UCSD-AML1 (cell line): ENCODE measurements at regions not wholly inside any gene's neighbourhood (a gene's known extent, or its start where the extent isn't known, plus 50 kb on each side); places are given as distances from the start of the nearest gene placed in this dataset.
"Not testable (repeated sequence)": the region's sequence is repeated elsewhere in the genome, so short reads cannot be mapped to it uniquely, and the experiment has no call there.

ENCODE experiments used
- DNase-seq: peaks from one replicate; lab custom pipeline; 2025; ENCODE audit not compliant: unreplicated experiment; lab: John Stamatoyannopoulos, UW

- no peak for DNase-seq
Measured at GRCh38 chr7:9036080-9036479, 602.7 kb downstream of the NXPH1 start.

DNA sequence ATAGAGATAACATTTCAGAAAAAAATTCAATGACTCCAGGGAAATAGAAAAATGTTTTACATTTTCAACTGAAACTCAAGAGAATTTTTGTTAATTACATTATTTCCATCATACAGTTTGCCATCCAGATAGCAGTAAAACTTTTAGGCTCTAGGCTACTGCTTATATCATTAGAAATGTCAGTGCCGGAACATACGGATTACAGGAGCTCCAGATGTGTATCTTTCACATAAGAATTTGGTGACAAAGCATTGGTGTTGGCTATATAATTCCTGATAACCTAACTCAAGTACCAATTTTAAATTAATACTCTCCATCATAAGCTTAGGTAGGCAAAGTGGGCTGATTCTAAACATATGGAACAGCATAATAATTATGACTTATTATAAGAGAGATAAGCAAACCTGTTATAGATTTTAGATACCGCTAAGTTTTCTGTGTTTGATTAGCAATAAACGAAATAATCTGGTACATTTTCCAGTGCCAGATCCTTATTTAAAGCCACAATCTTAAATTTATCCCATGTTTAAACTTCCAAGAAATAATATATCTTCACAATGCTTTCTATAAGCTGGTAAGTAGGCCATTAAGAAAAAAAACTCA lies 637.9 kb downstream of the NXPH1 start:
- DNase-seq, result no peak

DNA sequence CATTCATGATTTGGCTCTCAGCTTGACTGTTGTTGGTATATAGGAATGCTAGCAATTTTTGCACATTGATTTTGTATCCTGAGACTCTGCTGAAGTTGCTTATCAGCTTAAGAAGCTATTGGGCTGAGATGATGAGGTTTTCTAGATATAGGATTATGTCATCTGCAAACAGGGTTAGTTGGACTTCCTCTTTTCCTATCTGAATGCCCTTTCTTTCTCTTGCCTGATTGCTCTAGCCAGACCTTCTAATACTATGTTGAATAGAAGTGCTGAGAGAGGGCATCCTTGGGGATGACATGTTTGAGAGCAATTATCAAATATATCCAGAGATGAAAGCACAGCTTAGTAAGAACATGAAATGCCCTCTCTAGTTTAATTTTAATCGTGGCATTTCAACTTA lies 642.4 kb downstream of the NXPH1 start:
- not testable (repeated sequence) for DNase-seq

DNA sequence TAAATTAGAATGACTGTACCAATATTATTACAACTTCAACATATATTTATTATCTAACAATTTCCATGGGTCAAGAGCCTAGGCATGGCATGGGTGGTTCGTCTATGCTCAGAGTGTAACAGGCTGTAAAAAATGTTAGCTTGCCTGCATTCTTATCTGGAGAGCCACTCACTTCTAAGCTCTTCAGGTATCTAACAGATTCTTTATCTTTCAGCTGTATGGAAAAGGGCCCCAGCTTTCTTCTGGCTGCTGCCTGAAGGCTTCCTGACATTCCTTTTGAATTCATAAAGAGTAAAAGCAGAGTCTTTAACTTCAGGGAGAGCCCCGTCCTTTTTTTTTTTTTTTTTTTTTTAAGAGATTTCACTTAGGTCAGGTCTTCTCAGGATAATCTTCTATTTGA lies 648.8 kb downstream of the NXPH1 start:
- no peak for DNase-seq

- DNase-seq, result no peak
Measured at GRCh38 chr7:9083837-9084236, 650.4 kb downstream of the NXPH1 start.

- no peak for DNase-seq
Measured at GRCh38 chr7:9091282-9091681, 657.9 kb downstream of the NXPH1 start.

- no peak for DNase-seq
Measured at GRCh38 chr7:9097565-9098060, 664.2 kb downstream of the NXPH1 start.

DNA sequence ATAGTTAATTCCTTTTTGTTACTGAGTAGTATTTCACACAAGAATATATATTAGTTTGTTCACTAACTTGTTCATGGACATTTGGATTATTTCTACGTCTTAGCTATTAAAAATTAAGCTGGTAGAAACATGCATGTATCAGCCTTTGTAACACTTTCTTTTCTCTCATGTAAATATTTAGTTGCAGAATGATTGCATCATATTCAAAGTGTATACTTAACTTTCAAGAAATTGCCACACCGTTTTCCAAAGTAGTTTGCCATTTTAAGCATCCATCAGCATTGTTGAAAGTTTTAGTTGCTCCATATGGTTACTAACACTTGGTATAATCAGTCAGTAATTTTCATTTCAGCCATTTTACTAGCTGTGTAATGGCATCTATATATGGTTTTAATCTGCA lies 666.9 kb downstream of the NXPH1 start:
- no peak for DNase-seq

- DNase-seq, result no peak
Measured at GRCh38 chr7:9102846-9103245, 669.4 kb downstream of the NXPH1 start.

GRCh38 chr7:9106747-9107146 lies 673.3 kb downstream of the NXPH1 start:
- DNase-seq, result no peak

- DNase-seq, result no peak
Measured at GRCh38 chr7:9120331-9120730, 686.9 kb downstream of the NXPH1 start.

GRCh38 chr7:9124320-9124719 lies 690.9 kb downstream of the NXPH1 start:
- no peak for DNase-seq

DNA sequence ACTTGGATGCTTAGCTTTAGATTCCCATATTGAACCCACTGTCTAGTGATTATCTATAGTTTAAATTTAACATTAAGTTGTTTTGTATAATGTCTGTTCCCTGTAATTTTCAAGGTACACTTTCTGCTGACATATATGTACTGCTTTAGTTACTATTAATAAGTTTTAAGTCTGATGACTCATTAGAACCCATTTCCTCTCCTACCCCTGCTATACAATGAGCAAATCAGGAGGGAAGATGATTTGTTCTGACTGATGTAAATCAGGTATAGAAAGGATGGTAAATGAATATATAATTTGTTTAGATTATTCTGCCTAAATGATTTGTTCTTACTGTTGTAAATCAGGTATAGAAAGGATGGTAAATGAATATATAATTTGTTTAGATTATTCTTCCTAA lies 691.8 kb downstream of the NXPH1 start:
- no peak for DNase-seq

DNA sequence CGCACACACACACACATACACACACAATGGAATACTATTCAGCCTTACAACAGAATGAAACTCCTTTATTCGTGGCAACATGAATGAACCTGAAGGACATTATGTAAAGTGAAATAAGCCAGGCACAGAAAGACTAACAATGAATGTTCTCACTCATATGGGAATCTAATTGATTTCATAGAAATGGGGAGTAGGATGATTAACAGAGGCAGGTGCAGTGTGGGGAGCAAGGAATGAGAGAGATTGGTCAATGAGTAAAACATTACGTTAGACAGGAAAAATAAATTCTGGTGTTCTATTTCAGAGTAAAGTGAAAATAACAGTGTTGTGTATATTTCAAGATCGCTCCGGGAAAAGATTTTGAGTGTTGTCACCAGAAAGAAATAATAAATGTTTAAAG lies 694.5 kb downstream of the NXPH1 start:
- DNase-seq, result no peak

DNA sequence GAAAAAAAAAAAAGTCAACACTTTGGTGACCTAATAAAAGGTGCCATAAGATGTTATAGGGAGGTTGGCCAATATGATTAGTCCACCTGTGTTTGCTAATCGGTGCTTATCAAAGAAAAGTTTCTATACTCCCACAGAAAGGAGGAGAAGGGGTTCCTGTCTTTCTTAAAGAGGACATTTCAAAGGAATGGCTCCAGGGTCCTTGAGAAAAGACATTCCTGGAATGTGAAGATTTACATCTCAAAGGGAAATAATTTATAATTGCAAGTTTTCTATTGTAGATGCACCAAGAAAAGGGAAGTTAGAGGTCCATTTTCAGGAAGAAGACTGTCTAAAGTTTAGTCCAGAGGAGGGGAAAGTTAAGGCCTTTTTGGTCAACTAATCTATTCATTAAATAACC lies 715.3 kb downstream of the NXPH1 start:
- no peak for DNase-seq

DNA sequence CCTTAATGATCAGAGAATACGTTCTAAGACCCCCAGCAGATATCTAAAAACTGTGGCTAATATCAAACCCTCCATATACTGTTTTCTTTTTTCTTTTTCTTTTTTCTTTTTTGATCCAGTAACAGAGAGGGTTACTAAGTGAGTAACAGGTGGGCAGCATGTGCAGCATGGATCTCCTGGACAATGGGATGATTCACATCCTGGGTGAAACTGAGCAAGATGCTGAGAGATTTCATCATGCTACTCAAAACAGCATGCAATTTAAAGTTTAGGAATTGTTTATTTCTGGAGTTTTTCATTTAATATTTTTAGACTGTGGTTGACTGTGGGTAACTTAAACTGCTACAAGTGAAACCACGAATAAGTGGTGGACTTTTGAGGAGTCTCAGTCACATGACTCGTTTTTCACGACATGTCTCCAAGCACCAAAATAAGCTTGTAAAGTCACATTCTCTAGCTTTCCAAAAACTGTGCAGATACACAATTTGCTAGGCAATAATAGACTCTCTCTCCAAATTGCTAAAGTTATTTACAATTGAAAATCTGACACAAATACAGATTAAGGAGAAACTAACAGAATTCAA lies 716.2 kb downstream of the NXPH1 start:
- DNase-seq, result no peak

DNA sequence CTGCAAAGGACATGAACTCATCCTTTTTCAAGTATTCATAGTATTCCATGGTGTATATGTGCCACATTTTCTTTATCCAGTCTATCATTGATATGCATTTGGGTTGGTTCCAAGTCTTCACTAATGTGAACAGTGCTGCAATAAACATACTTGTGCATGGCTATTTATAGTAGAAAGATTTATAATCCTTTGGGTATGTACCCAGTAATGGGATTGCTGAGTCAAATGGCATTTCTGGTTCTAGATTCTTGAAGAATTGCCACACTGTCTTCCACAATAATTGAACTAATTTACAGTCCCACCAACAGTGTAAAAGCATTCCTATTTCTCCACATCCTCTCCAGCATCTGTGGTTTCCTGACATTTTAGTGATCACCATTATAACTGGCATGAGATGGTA lies 730.3 kb downstream of the NXPH1 start:
- not testable (repeated sequence) for DNase-seq

GRCh38 chr7:9175871-9176270 lies 742.5 kb downstream of the NXPH1 start:
- DNase-seq, result no peak

DNA sequence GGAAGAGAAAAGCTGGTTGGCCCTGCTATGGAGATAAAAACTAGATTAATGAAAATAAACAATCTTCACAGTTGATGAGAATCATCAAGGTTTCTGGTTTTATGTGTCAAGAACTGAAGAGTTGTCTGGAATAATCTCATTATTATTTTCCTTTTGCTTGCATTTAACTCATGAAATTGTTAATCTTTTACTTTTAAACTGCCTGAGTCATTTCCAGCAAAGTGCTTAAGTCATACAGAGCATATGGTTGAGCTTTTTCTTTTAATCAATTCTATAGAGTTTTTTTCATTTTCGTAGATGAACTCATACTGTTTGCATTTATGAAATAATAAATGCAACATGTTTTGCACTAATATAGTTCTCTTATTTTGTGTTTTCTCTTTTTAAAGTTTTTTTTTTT lies 747.9 kb downstream of the NXPH1 start:
- no peak for DNase-seq

- DNase-seq, result no peak
Measured at GRCh38 chr7:9186730-9187129, 753.3 kb downstream of the NXPH1 start.

DNA sequence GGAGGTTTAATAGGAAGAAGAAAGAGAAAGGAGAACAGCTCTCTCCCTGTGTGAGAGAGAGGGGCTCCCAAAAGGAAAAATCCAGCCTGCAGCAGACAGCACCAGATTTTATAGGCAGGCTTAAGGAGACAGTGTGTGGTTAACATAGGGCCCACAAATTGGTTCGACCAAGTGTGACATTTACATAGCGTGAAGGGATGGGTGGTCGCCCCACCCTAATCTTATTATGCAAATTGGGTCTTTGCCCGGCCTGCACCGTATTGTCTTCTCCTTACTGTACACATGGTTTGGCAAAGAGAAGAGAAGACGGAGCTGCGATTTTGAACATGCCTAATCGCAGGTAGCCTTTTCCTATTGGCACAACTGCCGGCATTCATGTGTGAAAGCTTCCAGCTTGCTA lies 756.3 kb downstream of the NXPH1 start:
- no peak for DNase-seq

- DNase-seq, result no peak
Measured at GRCh38 chr7:9192969-9193368, 759.6 kb downstream of the NXPH1 start.

GRCh38 chr7:9200626-9201025 lies 767.2 kb downstream of the NXPH1 start:
- no peak for DNase-seq
